ENCODE measurements at regions not wholly inside any gene's neighbourhood (a gene's known extent, or its start where the extent isn't known, plus 50 kb on each side); places are given as distances from the start of the nearest gene placed in this dataset.

GRCh38 chr7:24052572-24053260, 231.3 kb upstream of the NPY start:
- TF ChIP-seq CTCF (IDR thresholded peaks at IDR 0.05; ENCODE audit: borderline replicate concordance, extremely low read depth, low read length, poor library complexity, severe bottlenecking) (no peak), EZH2 (IDR thresholded peaks at IDR 0.05; ENCODE audit: borderline replicate concordance, low read depth, low read length, severe bottlenecking) (no peak)

All from DND-41 (cell line).